ENCODE measurements at regions not wholly inside any gene's neighbourhood (a gene's known extent, or its start where the extent isn't known, plus 50 kb on each side); places are given as distances from the start of the nearest gene placed in this dataset.

GRCh38 chr4:79466621-79467020, 58.6 kb upstream of the GK2 start:
- DNase-seq (ENCODE audit: low read depth), result no peak

All from non-pigmented ciliary epithelial cell (primary cell).